Astrocyte (in vitro differentiated cells and primary cell): ENCODE measurements at regions not wholly inside any gene's neighbourhood (a gene's known extent, or its start where the extent isn't known, plus 50 kb on each side); places are given as distances from the start of the nearest gene placed in this dataset.

Source experiments
- DNase-seq: peaks from one replicate; pipeline ENCODE4 v3.0.0-alpha.2; 2010; ENCODE audit warnings: low read depth
- FAIRE-seq: peaks from 2 replicates; lab custom pipeline; 2011; peaks lifted over from hg19 to GRCh38; lab: Jason Lieb, UNC
- H2AFZ ChIP-seq: 2 replicates; pipeline ENCODE4 v1.6.0; 2012; ENCODE audit warnings: low read depth, low read length, inconsistent platforms
- H3K27ac ChIP-seq: 2 replicates; pipeline ENCODE4 v1.5.1; 2011; ENCODE audit warnings: low read depth, low read length, inconsistent platforms
- H3K27me3 ChIP-seq: 2 replicates; pipeline ENCODE4 v1.6.0; 2011; ENCODE audit warnings: low read length, inconsistent platforms; ENCODE audit not compliant: insufficient read depth
- H3K36me3 ChIP-seq: 2 replicates; pipeline ENCODE4 v1.5.1; 2011; ENCODE audit warnings: low read length, inconsistent platforms; ENCODE audit not compliant: insufficient read depth
- H3K4me1 ChIP-seq: 2 replicates; pipeline ENCODE4 v1.5.1; 2011; ENCODE audit warnings: low read length, inconsistent platforms; ENCODE audit not compliant: insufficient read depth
- H3K4me2 ChIP-seq: 2 replicates; pipeline ENCODE4 v1.6.0; 2012; ENCODE audit warnings: low read length, inconsistent platforms
- H3K4me3 ChIP-seq: 2 replicates; pipeline ENCODE4 v1.5.1; 2011; ENCODE audit warnings: low read depth, mild to moderate bottlenecking, low read length, inconsistent platforms; ENCODE audit not compliant: insufficient read depth
- H3K79me2 ChIP-seq: 2 replicates; pipeline ENCODE4 v1.6.0; 2012; ENCODE audit warnings: mild to moderate bottlenecking, low read length, inconsistent platforms; ENCODE audit not compliant: insufficient read depth
- H3K9ac ChIP-seq: 2 replicates; pipeline ENCODE4 v1.6.0; 2012; ENCODE audit warnings: mild to moderate bottlenecking, low read length, inconsistent platforms
- H3K9me3 ChIP-seq: 2 replicates; pipeline ENCODE4 v1.5.1; 2012; ENCODE audit warnings: low read depth, mild to moderate bottlenecking, low read length, inconsistent platforms; ENCODE audit not compliant: insufficient read depth
- H4K20me1 ChIP-seq: 2 replicates; pipeline ENCODE4 v1.6.0; 2012; ENCODE audit warnings: low read length, inconsistent platforms; ENCODE audit not compliant: insufficient read depth
- H3K27ac Mint-ChIP-seq: one replicate; pipeline ENCODE4 v1.8.0; 2021; ENCODE audit warnings: mild to moderate bottlenecking, mixed read lengths; ENCODE audit not compliant: unreplicated experiment
- H3K27me3 Mint-ChIP-seq: one replicate; pipeline ENCODE4 v1.8.0; 2021; ENCODE audit warnings: low read depth, mixed read lengths; ENCODE audit not compliant: unreplicated experiment
- H3K36me3 Mint-ChIP-seq: one replicate; pipeline ENCODE4 v1.8.0; 2021; ENCODE audit warnings: low read depth, mixed read lengths; ENCODE audit not compliant: unreplicated experiment
- H3K4me1 Mint-ChIP-seq: one replicate; pipeline ENCODE4 v1.8.0; 2021; ENCODE audit warnings: low read depth, mixed read lengths; ENCODE audit not compliant: unreplicated experiment
- H3K4me3 Mint-ChIP-seq: one replicate; pipeline ENCODE4 v1.8.0; 2021; ENCODE audit warnings: mild to moderate bottlenecking, moderate library complexity, mixed read lengths; ENCODE audit not compliant: unreplicated experiment
- H3K9me3 Mint-ChIP-seq: one replicate; pipeline ENCODE4 v1.8.0; 2021; ENCODE audit warnings: mild to moderate bottlenecking, mixed read lengths; ENCODE audit not compliant: unreplicated experiment
- CTCF ChIP-seq: IDR thresholded peaks from 2 replicates; pipeline ENCODE4 v1.5.1; 2011; ENCODE audit warnings: low read depth, mild to moderate bottlenecking, inconsistent platforms, low read length, moderate library complexity; ENCODE audit not compliant: insufficient read depth
- EZH2 ChIP-seq: IDR thresholded peaks from 2 replicates; pipeline ENCODE4 v1.6.1; 2012; ENCODE audit warnings: mild to moderate bottlenecking, low read length, inconsistent platforms; ENCODE audit not compliant: insufficient read depth

- Histone ChIP-seq H3K4me1 (no peaks in the 10 kb centered on the region), H2AFZ (no peak overlapping the region), H3K27ac (no peak overlapping the region), H3K36me3 (no peaks in the 10 kb centered on the region), H3K27me3 (no peaks in the 10 kb centered on the region), H4K20me1 (no peaks in the 10 kb centered on the region), H3K4me3 (no peak overlapping the region), H3K9ac (no peak overlapping the region), H3K4me2 (no peak overlapping the region), H3K9me3 (no peaks in the 10 kb centered on the region), H3K79me2 (no peaks in the 10 kb centered on the region)
- no peak for FAIRE-seq
- Mint-ChIP-seq H3K27ac (no peak overlapping the region), H3K36me3 (no peaks in the 10 kb centered on the region), H3K9me3 (no peaks in the 10 kb centered on the region), H3K4me1 (no peaks in the 10 kb centered on the region), H3K4me3 (no peak overlapping the region), H3K27me3 (no peaks in the 10 kb centered on the region)
- TF ChIP-seq CTCF (no peak), EZH2 (no peak)
- DNase-seq: no peak
These were observed 1066.9 kb upstream of the PCDH7 start for GRCh38 chr4:29653221-29653620.

- no peaks in the 10 kb centered on the region for H3K36me3 Mint-ChIP-seq
- DNase-seq (no peak), FAIRE-seq (no peak)
- Histone ChIP-seq H3K4me2 (no peak overlapping the region), H3K4me3 (no peak overlapping the region), H3K27ac (no peak overlapping the region), H3K27me3 (no peaks in the 10 kb centered on the region), H3K79me2 (no peaks in the 10 kb centered on the region), H2AFZ (no peak overlapping the region), H3K9me3 (no peaks in the 10 kb centered on the region), H3K4me1 (no peaks in the 10 kb centered on the region), H4K20me1 (no peaks in the 10 kb centered on the region), H3K36me3 (no peaks in the 10 kb centered on the region), H3K9ac (no peak overlapping the region)
- no peak for TF ChIP-seq EZH2
- TF ChIP-seq CTCF: no peak
- H3K27me3 Mint-ChIP-seq: no peaks in the 10 kb centered on the region
- no peaks in the 10 kb centered on the region for H3K4me1 Mint-ChIP-seq
- no peaks in the 10 kb centered on the region for H3K9me3 Mint-ChIP-seq
- H3K27ac Mint-ChIP-seq: no peak overlapping the region
- H3K4me3 Mint-ChIP-seq: no peak overlapping the region
These were observed 1039.5 kb upstream of the PCDH7 start for GRCh38 chr4:29680644-29681043.

DNA sequence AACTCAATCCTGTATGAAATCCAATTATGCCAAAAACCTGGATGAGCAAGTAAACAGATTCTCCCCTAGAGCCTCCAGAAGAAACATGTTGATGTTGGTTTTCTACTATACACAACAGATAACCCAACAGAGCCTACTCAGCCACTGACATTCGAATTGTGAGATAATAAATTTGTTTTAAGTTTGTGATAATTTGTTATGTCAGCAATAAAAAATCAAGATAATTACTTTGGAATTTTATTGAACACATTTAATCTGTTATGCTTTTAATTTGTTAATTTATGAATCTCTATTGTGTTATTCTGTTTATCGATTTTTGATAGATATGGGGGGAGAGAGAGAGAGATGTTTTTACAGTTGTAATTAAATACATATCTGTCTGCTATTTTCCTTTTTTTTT, 1016.1 kb upstream of the PCDH7 start:
- no peaks in the 10 kb centered on the region for H3K79me2 ChIP-seq
- H3K27me3 ChIP-seq: no peaks in the 10 kb centered on the region
- Mint-ChIP-seq H3K9me3 (peaks cover 2% of the 10 kb centered on the region), H3K27me3 (no peaks in the 10 kb centered on the region), H3K4me1 (peaks cover 8% of the 10 kb centered on the region), H3K36me3 (no peaks in the 10 kb centered on the region), H3K4me3 (no peak overlapping the region), H3K27ac (no peak overlapping the region)
- DNase-seq: no peak
- no peak overlapping the region for H3K4me2 ChIP-seq
- FAIRE-seq: no peak
- H4K20me1 ChIP-seq: no peaks in the 10 kb centered on the region
- no peak overlapping the region for H3K4me3 ChIP-seq
- no peak overlapping the region for H3K9ac ChIP-seq
- no peak overlapping the region for H2AFZ ChIP-seq
- H3K27ac ChIP-seq: no peak overlapping the region
- H3K9me3 ChIP-seq: no peaks in the 10 kb centered on the region
- TF ChIP-seq EZH2 (no peak), CTCF (no peak)
- H3K36me3 ChIP-seq: no peaks in the 10 kb centered on the region
- no peaks in the 10 kb centered on the region for H3K4me1 ChIP-seq
